ENCODE measurements at regions not wholly inside any gene's neighbourhood (a gene's known extent, or its start where the extent isn't known, plus 50 kb on each side); places are given as distances from the start of the nearest gene placed in this dataset.
"Not testable (repeated sequence)": the region's sequence is repeated elsewhere in the genome, so short reads cannot be mapped to it uniquely, and the experiment has no call there.

DNA sequence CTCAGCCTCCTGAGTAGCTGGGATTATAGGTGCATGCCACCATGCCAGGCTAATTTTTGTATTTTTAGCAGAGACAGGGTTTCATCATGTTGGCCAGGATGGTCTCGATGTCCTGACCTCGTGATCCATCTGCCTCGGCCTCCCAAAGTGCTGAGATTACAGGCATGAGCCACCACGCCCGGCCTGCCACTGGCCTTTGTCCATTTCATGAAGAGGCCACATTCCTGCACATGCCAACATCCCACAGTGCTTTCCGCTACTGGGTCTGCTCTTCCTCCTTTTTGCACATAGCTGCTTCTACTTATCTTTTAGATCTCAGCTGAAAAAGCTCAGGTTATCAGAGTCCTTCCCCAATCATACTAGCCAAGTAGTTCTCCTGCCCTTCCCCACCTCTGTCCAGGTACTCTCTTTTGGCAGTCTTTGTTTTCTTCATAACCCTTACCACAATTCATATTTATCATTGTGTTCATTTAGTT, 59.2 kb upstream of the PTPRJ start:
- TF ChIP-seq, protein P1, sequence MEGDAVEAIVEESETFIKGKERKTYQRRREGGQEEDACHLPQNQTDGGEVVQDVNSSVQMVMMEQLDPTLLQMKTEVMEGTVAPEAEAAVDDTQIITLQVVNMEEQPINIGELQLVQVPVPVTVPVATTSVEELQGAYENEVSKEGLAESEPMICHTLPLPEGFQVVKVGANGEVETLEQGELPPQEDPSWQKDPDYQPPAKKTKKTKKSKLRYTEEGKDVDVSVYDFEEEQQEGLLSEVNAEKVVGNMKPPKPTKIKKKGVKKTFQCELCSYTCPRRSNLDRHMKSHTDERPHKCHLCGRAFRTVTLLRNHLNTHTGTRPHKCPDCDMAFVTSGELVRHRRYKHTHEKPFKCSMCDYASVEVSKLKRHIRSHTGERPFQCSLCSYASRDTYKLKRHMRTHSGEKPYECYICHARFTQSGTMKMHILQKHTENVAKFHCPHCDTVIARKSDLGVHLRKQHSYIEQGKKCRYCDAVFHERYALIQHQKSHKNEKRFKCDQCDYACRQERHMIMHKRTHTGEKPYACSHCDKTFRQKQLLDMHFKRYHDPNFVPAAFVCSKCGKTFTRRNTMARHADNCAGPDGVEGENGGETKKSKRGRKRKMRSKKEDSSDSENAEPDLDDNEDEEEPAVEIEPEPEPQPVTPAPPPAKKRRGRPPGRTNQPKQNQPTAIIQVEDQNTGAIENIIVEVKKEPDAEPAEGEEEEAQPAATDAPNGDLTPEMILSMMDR (IDR thresholded peaks at IDR 0.05; ENCODE audit: low read depth, low read length) = not testable (repeated sequence)
- TF ChIP-seq MYC (IDR thresholded peaks at IDR 0.05; ENCODE audit: low read depth, low read length); POLR2A (IDR thresholded peaks at IDR 0.05; ENCODE audit: extremely low read depth, insufficient read length): not testable (repeated sequence)

Measured in NB4 (cell line).